ENCODE measurements at regions not wholly inside any gene's neighbourhood (a gene's known extent, or its start where the extent isn't known, plus 50 kb on each side); places are given as distances from the start of the nearest gene placed in this dataset.

- TF ChIP-seq CTCF (conservative IDR thresholded peaks at IDR 0.05; ENCODE audit: low read depth, low read length): no peak
- no peak for DNase-seq (ENCODE audit: low read depth)
- H3K4me3 ChIP-seq (ENCODE audit: low read depth, low read length): no peak overlapping the region
Observed at GRCh38 chr16:5607169-5607568, 509.6 kb upstream of the EEF2KMT start.

GRCh38 chr16:5605404-5605803, 507.8 kb upstream of the EEF2KMT start:
- no peak for TF ChIP-seq CTCF (conservative IDR thresholded peaks at IDR 0.05; ENCODE audit: low read depth, low read length)
- H3K4me3 ChIP-seq (ENCODE audit: low read depth, low read length): no peak overlapping the region
- no peak for DNase-seq (ENCODE audit: low read depth)

GRCh38 chr16:5604770-5605169, 507.2 kb upstream of the EEF2KMT start:
- no peak for TF ChIP-seq CTCF (conservative IDR thresholded peaks at IDR 0.05; ENCODE audit: low read depth, low read length)
- no peak for DNase-seq (ENCODE audit: low read depth)
- H3K4me3 ChIP-seq (ENCODE audit: low read depth, low read length): no peak overlapping the region

GRCh38 chr16:5603836-5604235, 506.2 kb upstream of the EEF2KMT start:
- no peak for DNase-seq (ENCODE audit: low read depth)
- no peak overlapping the region for H3K4me3 ChIP-seq (ENCODE audit: low read depth, low read length)

GRCh38 chr16:5601957-5602356, 504.4 kb upstream of the EEF2KMT start:
- no peak for TF ChIP-seq CTCF (conservative IDR thresholded peaks at IDR 0.05; ENCODE audit: low read depth, low read length)
- no peak overlapping the region for H3K4me3 ChIP-seq (ENCODE audit: low read depth, low read length)
- no peak for DNase-seq (ENCODE audit: low read depth)

More at GRCh38 chr16:5603836-5604235, 506.2 kb upstream of the EEF2KMT start:
- TF ChIP-seq CTCF (conservative IDR thresholded peaks at IDR 0.05; ENCODE audit: low read depth, low read length): no peak

GRCh38 chr16:5598793-5599192, 501.2 kb upstream of the EEF2KMT start:
- no peak for DNase-seq (ENCODE audit: low read depth)
- TF ChIP-seq CTCF (conservative IDR thresholded peaks at IDR 0.05; ENCODE audit: low read depth, low read length): no peak
- H3K4me3 ChIP-seq (ENCODE audit: low read depth, low read length): no peak overlapping the region

GRCh38 chr16:5595849-5596248, 498.3 kb upstream of the EEF2KMT start:
- TF ChIP-seq CTCF (conservative IDR thresholded peaks at IDR 0.05; ENCODE audit: low read depth, low read length): no peak
- DNase-seq (ENCODE audit: low read depth): no peak
- H3K4me3 ChIP-seq (ENCODE audit: low read depth, low read length): no peak overlapping the region
